ENCODE measurements at regions not wholly inside any gene's neighbourhood (a gene's known extent, or its start where the extent isn't known, plus 50 kb on each side); places are given as distances from the start of the nearest gene placed in this dataset.

DNA sequence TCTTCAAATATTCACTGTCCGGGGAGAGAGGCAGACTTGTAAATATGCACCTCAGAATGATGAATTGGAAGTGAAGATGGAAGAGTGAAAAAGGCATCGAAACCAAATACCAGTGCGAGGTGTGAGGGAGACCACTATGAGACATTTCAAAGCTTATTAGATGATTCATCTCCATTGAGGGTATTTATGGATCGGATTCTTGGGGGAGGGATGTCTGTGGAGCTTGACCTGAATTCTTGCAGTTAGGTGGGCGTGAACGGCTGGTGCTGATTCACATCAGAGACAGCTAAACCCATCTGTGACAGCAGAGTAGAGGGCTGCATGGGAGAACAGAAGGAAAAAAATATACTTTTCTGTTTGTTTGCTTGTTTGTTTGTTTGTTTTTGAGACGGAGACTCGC, 677.2 kb downstream of the AACS start:
- TF ChIP-seq, protein P1, sequence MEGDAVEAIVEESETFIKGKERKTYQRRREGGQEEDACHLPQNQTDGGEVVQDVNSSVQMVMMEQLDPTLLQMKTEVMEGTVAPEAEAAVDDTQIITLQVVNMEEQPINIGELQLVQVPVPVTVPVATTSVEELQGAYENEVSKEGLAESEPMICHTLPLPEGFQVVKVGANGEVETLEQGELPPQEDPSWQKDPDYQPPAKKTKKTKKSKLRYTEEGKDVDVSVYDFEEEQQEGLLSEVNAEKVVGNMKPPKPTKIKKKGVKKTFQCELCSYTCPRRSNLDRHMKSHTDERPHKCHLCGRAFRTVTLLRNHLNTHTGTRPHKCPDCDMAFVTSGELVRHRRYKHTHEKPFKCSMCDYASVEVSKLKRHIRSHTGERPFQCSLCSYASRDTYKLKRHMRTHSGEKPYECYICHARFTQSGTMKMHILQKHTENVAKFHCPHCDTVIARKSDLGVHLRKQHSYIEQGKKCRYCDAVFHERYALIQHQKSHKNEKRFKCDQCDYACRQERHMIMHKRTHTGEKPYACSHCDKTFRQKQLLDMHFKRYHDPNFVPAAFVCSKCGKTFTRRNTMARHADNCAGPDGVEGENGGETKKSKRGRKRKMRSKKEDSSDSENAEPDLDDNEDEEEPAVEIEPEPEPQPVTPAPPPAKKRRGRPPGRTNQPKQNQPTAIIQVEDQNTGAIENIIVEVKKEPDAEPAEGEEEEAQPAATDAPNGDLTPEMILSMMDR (IDR thresholded peaks at IDR 0.05): no peak
- TF ChIP-seq POLR2AphosphoS5 (IDR thresholded peaks at IDR 0.05): no peak
- TF ChIP-seq POLR2A (IDR thresholded peaks at IDR 0.05): no peak

All from prostate gland (tissue), 2 donors.